Panc1 (cell line): ENCODE measurements at regions not wholly inside any gene's neighbourhood (a gene's known extent, or its start where the extent isn't known, plus 50 kb on each side); places are given as distances from the start of the nearest gene placed in this dataset.

Source experiments
- ATAC-seq: fragments of 200-7000 bp; cut with Tn5 transposase; 2 replicates; pipeline ENCODE4 v1.9.1; 2020; ENCODE audit warnings: mild to moderate bottlenecking, moderate library complexity
- BruUV-seq: library from RNA; stranded (reverse); fragments of 400-500 nt; replicated peaks from 2 replicates; lab custom pipeline; 2021; lab: Mats Ljungman, UMichigan
- CTCF ChIA-PET: fragments of 300-600 bp; sonication (Branson Sonifier 250); formaldehyde crosslinking; loops from one replicate; lab custom pipeline; 2022; ENCODE audit warnings: antibody characterized with exemption; lab: Charles Lee
- POLR2A ChIA-PET: fragments of 300-600 bp; sonication (Branson Sonifier 250); formaldehyde crosslinking; loops from one replicate; lab custom pipeline; 2022; ENCODE audit warnings: antibody characterized with exemption; lab: Charles Lee
- DNase-seq: peaks from one replicate; pipeline ENCODE4 v3.0.0-alpha.2; 2010; ENCODE audit warnings: low read depth, low spot score
- H3K27ac ChIP-seq: 2 replicates; pipeline ENCODE4 v1.5.1; 2011; ENCODE audit warnings: mild to moderate bottlenecking, low read length, inconsistent platforms
- H3K27me3 ChIP-seq: fragments of 200-500 bp; sonication (Bioruptor generic); 2 replicates; pipeline ENCODE4 v1.6.0; 2014; ENCODE audit warnings: low read length, inconsistent platforms; ENCODE audit not compliant: control insufficient read depth, insufficient read depth
- H3K36me3 ChIP-seq: fragments of 200-500 bp; sonication (Bioruptor generic); 2 replicates; pipeline ENCODE4 v1.5.1; 2014; ENCODE audit warnings: inconsistent platforms, mild to moderate bottlenecking, low read length, moderate library complexity; ENCODE audit not compliant: control insufficient read depth, insufficient read depth
- H3K4me1 ChIP-seq: 2 replicates; pipeline ENCODE4 v1.5.1; 2011; ENCODE audit warnings: inconsistent platforms, mild to moderate bottlenecking, low read length, moderate library complexity; ENCODE audit not compliant: control insufficient read depth, insufficient read depth
- H3K4me3 ChIP-seq, 2 experiments: 2 replicates each; pipeline ENCODE4 v1.5.1; 2011 to 2012; ENCODE audit warnings: low read depth in 2 of 2, low read length in 2 of 2, mild to moderate bottlenecking in 2 of 2, inconsistent platforms in 1 of 2, moderate library complexity in 1 of 2
- H3K9me3 ChIP-seq: fragments of 200-500 bp; sonication (Bioruptor generic); 2 replicates; pipeline ENCODE4 v1.5.1; 2014; ENCODE audit warnings: low read depth, mild to moderate bottlenecking, inconsistent platforms, low read length, moderate library complexity; ENCODE audit not compliant: control insufficient read depth, insufficient read depth
- POLR2AphosphoS5 ChIP-seq: IDR thresholded peaks from 2 replicates; pipeline ENCODE4 v1.6.1; 2012; ENCODE audit warnings: mild to moderate bottlenecking, low read depth, low read length, moderate library complexity
- SIN3A ChIP-seq: IDR thresholded peaks from 2 replicates; pipeline ENCODE4 v1.6.1; 2012; ENCODE audit warnings: low read depth, mild to moderate bottlenecking, low read length, moderate library complexity, borderline replicate concordance; ENCODE audit not compliant: insufficient read depth
- TCF7L2 ChIP-seq: IDR thresholded peaks from 2 replicates; pipeline ENCODE4 v1.6.1; 2011; ENCODE audit warnings: mild to moderate bottlenecking, low read depth, low read length, inconsistent platforms
- in situ Hi-C: cut with HindIII; loops from 2 replicates; pipeline ENCODE4 v1.10.0; 2016; ENCODE audit warnings: low sequenced_read_pairs, low pct_unique_long_range_greater_than_20kb
- intact Hi-C: fragments of 100-400 bp; cut with micrococcal nuclease; formaldehyde crosslinking; loops from one replicate; pipeline ENCODE4 v1.10.0; 2022; ENCODE audit not compliant: unreplicated experiment
- TF ChIP-seq, protein P1 (sequence below), 2 experiments: IDR thresholded peaks; 2 replicates each; pipeline ENCODE4 v1.6.1; 2011 to 2012; ENCODE audit warnings: low read depth in 2 of 2, control low read depth in 1 of 2, low read length in 1 of 2, mild to moderate bottlenecking in 1 of 2, moderate library complexity in 1 of 2; ENCODE audit not compliant: insufficient read depth in 1 of 2
- TF ChIP-seq, protein P2 (sequence below): fragments of 450-650 bp; IDR thresholded peaks from 2 replicates; pipeline ENCODE4 v1.5.1; 2017; ENCODE audit warnings: mild to moderate bottlenecking

DNA sequence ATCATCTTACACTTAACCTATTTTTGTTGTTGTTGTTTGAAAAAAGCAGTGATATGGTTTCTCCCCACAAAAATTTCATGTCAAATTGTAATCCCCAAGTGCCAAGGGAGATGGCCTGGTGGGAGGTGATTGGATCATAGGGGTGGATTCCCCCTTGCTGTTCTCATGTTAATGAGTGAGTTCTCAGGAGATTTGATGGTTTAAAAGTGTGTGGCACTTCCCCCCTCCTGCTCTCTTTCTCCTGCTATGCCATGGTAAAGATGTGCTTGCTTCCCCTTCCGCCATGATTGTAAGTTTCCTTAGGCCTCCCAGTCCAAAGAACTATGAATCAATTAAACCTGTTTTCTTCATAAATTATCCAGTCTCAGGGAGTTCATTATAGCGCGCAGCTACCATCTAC is 1362.7 kb upstream of the FAM98A start:
- no peaks in the 10 kb centered on the region for H3K36me3 ChIP-seq
- ChIA-PET CTCF (no interaction called here), POLR2A (no interaction called here)
- DNase-seq (no peak), ATAC-seq (no peak)
- no peaks in the 10 kb centered on the region for H3K9me3 ChIP-seq
- in situ Hi-C loops (no loop called here), intact Hi-C loops (no loop called here)
- TF ChIP-seq POLR2AphosphoS5 (no peak), TCF7L2 (no peak), SIN3A (no peak)
- TF ChIP-seq, protein P1, sequence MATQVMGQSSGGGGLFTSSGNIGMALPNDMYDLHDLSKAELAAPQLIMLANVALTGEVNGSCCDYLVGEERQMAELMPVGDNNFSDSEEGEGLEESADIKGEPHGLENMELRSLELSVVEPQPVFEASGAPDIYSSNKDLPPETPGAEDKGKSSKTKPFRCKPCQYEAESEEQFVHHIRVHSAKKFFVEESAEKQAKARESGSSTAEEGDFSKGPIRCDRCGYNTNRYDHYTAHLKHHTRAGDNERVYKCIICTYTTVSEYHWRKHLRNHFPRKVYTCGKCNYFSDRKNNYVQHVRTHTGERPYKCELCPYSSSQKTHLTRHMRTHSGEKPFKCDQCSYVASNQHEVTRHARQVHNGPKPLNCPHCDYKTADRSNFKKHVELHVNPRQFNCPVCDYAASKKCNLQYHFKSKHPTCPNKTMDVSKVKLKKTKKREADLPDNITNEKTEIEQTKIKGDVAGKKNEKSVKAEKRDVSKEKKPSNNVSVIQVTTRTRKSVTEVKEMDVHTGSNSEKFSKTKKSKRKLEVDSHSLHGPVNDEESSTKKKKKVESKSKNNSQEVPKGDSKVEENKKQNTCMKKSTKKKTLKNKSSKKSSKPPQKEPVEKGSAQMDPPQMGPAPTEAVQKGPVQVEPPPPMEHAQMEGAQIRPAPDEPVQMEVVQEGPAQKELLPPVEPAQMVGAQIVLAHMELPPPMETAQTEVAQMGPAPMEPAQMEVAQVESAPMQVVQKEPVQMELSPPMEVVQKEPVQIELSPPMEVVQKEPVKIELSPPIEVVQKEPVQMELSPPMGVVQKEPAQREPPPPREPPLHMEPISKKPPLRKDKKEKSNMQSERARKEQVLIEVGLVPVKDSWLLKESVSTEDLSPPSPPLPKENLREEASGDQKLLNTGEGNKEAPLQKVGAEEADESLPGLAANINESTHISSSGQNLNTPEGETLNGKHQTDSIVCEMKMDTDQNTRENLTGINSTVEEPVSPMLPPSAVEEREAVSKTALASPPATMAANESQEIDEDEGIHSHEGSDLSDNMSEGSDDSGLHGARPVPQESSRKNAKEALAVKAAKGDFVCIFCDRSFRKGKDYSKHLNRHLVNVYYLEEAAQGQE (IDR thresholded peaks at IDR 0.05; ENCODE audit: insufficient read depth in 1 of 2, low read depth in 2 of 2, low read length in 1 of 2): no peak
- TF ChIP-seq, protein P2, sequence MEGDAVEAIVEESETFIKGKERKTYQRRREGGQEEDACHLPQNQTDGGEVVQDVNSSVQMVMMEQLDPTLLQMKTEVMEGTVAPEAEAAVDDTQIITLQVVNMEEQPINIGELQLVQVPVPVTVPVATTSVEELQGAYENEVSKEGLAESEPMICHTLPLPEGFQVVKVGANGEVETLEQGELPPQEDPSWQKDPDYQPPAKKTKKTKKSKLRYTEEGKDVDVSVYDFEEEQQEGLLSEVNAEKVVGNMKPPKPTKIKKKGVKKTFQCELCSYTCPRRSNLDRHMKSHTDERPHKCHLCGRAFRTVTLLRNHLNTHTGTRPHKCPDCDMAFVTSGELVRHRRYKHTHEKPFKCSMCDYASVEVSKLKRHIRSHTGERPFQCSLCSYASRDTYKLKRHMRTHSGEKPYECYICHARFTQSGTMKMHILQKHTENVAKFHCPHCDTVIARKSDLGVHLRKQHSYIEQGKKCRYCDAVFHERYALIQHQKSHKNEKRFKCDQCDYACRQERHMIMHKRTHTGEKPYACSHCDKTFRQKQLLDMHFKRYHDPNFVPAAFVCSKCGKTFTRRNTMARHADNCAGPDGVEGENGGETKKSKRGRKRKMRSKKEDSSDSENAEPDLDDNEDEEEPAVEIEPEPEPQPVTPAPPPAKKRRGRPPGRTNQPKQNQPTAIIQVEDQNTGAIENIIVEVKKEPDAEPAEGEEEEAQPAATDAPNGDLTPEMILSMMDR: no peak
- no peak overlapping the region for H3K4me3 ChIP-seq
- H3K27me3 ChIP-seq: no peaks in the 10 kb centered on the region
- H3K27ac ChIP-seq: no peak overlapping the region
- no peaks in the 10 kb centered on the region for H3K4me1 ChIP-seq
- no TSS peak for BruUV-seq

DNA sequence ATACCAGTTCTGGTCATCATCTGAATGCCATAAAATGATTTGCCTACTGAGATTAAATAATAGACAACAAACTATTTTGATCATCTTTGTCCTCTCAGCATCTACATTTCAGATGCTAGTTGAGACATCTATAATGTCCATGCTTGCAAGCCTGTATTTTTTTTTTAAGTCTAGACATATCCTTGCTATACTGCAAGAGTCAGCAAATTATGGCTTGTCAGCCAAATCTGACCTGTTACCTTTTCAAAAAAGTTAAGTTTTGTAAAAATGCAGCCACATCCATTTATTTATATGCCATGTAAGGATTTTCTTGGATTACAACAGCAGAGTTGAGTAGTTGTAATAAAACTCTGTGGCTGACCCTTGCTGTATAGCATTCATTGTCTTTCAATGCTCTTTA is 1355.7 kb upstream of the FAM98A start:
- in situ Hi-C loops (no loop called here), intact Hi-C loops (no loop called here)
- ChIA-PET POLR2A (no interaction called here), CTCF (no interaction called here)
- H3K27ac ChIP-seq: no peak overlapping the region
- no peaks in the 10 kb centered on the region for H3K36me3 ChIP-seq
- no peak overlapping the region for H3K4me3 ChIP-seq
- DNase-seq (no peak), ATAC-seq (no peak)
- no peak for TF ChIP-seq TCF7L2
- TF ChIP-seq, protein P2: no peak
- TF ChIP-seq, protein P1 (IDR thresholded peaks at IDR 0.05; ENCODE audit: insufficient read depth in 1 of 2, low read depth in 2 of 2, low read length in 1 of 2): no peak
- TF ChIP-seq SIN3A: no peak
- no peak for TF ChIP-seq POLR2AphosphoS5
- H3K9me3 ChIP-seq: no peaks in the 10 kb centered on the region
- no peaks in the 10 kb centered on the region for H3K4me1 ChIP-seq
- no TSS peak for BruUV-seq
- H3K27me3 ChIP-seq: no peaks in the 10 kb centered on the region
